GM12864 (cell line): ENCODE measurements at regions not wholly inside any gene's neighbourhood (a gene's known extent, or its start where the extent isn't known, plus 50 kb on each side); places are given as distances from the start of the nearest gene placed in this dataset.

Experiments used
- DNase-seq: peaks from one replicate; pipeline ENCODE4 v3.0.0-alpha.2; 2011; ENCODE audit warnings: low read depth
- H3K4me3 ChIP-seq: 2 replicates; pipeline ENCODE4 v1.5.1; 2011; ENCODE audit warnings: mild to moderate bottlenecking, low read depth, low read length, control low read depth
- TF ChIP-seq, protein P1 (sequence below): IDR thresholded peaks from 2 replicates; pipeline ENCODE4 v1.5.1; 2011; ENCODE audit warnings: low read depth, mild to moderate bottlenecking, moderate library complexity, low read length, control low read depth, inconsistent platforms; ENCODE audit errors: missing control alignments

DNA sequence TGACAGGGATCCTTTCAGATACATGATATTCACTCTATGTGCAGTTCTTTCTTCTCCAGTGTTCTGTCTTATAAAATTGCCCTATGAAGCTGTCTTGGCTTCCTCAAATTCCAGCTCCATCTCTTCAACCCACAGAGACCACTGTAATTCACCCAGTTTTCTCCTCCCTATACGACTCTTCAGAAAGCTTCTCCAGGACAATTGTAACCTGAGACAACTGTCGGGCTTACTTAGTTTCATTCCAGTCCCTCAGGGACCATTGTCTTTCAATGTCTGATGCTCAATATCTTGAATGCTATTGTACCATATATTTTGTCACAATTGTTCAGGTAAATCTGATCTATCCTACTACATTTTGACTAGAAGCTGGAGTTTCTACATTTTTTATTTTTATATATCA, 345.3 kb downstream of the RPL10L start:
- no peak for DNase-seq
- TF ChIP-seq, protein P1, sequence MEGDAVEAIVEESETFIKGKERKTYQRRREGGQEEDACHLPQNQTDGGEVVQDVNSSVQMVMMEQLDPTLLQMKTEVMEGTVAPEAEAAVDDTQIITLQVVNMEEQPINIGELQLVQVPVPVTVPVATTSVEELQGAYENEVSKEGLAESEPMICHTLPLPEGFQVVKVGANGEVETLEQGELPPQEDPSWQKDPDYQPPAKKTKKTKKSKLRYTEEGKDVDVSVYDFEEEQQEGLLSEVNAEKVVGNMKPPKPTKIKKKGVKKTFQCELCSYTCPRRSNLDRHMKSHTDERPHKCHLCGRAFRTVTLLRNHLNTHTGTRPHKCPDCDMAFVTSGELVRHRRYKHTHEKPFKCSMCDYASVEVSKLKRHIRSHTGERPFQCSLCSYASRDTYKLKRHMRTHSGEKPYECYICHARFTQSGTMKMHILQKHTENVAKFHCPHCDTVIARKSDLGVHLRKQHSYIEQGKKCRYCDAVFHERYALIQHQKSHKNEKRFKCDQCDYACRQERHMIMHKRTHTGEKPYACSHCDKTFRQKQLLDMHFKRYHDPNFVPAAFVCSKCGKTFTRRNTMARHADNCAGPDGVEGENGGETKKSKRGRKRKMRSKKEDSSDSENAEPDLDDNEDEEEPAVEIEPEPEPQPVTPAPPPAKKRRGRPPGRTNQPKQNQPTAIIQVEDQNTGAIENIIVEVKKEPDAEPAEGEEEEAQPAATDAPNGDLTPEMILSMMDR, result no peak
- no peak overlapping the region for H3K4me3 ChIP-seq

DNA sequence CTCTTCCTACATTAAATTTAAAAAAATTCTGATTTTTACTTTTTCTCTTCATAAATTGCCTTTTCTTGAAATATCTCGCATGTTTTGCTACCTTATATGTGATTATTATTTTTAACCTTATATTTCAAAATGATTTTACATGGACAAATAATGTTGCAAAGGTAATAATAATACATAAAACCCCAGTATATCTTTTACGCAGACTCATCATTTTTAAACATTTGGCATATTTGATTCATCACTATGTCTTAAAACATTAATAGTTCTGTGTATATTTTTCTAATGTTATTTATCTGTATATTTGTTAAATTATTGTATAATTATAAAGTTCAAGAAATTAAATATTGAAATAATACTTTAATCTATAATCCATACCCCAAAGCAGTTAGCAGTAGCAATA, 350.8 kb downstream of the RPL10L start:
- DNase-seq, result no peak
- TF ChIP-seq, protein P1, result no peak
- H3K4me3 ChIP-seq, result no peak overlapping the region

DNA sequence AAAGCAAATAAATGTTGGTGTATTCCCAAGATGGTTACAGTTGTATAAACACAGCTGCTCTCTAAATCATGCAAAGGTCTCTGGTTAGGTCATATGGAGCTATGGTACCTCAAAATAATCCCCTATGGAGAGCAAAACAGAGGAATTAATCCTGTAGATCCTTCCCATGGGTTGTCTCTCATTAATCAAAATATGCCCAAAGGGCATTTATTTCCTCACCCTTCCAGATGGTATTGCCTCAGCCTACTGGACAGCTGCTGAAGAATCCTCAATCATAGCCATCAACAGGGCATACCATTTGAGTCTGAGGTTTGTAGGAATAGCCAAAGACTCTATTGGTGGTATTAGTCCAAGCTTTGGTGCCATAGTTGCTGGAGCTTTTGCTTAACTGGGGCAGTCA, 360.9 kb downstream of the RPL10L start:
- H3K4me3 ChIP-seq, result no peak overlapping the region
- DNase-seq, result no peak
- TF ChIP-seq, protein P1, result no peak

DNA sequence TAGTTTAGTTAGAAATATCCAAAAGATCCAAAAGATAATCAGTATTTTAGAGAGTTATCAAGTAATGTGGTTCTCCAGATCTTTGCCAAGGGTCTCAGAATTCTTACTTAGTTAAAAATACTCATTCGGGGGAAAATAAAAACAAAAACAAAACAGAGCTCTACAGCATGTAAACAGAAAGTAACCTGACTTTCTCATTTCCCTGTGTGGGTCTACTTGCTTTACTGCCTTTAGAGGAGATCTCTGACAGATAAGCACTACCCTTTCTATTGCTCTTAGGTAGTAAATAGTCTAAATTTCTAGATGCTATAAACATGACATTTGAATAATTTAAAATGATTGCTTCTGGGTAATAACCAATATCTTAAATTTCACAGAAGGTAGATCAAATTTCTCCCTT, 371.8 kb downstream of the RPL10L start:
- TF ChIP-seq, protein P1, result no peak

DNA sequence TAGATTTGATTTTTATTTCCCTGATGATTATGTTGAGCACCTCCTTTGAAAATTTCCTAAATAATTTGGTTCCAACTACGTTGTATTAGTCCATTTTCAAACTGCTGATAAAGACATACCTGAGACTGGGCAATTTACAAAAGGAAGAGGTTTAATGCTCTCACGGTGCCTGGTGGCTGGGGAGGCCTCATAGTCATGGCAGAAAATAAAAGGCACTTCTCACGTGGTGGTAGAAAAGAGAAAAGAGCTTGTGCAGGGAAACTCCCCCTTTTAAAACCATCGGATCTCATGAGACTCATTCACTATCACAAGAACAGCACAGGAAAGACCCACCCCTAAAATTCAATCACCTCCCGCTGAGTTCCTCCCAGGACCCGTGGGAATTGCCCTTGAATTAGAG, 372.3 kb downstream of the RPL10L start:
- TF ChIP-seq, protein P1, result no peak
- no peak overlapping the region for H3K4me3 ChIP-seq
- DNase-seq, result no peak

More for the DNA sequence above, 371.8 kb downstream of the RPL10L start:
- no peak for DNase-seq
- H3K4me3 ChIP-seq, result no peak overlapping the region

DNA sequence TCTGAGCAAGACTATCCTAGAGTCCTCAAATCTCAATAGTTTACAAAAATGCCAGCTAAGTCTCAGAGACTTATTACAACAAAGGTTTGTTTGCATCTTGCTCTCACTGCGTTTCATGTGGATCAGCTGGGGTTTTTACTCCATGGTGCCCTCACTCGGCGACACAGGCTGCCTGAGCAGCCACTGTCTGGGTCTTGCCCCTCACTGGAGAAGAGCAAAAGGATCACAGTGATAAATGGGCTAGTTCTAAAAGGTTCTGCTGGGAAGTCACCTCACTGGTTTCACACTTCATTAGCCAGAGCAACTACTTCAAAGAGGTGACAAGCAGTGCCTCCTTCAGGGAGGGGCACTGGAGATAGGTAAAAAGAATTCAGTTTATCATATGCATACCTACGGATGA, 392.0 kb downstream of the RPL10L start:
- TF ChIP-seq, protein P1, result no peak
- no peak for DNase-seq
- H3K4me3 ChIP-seq, result no peak overlapping the region

DNA sequence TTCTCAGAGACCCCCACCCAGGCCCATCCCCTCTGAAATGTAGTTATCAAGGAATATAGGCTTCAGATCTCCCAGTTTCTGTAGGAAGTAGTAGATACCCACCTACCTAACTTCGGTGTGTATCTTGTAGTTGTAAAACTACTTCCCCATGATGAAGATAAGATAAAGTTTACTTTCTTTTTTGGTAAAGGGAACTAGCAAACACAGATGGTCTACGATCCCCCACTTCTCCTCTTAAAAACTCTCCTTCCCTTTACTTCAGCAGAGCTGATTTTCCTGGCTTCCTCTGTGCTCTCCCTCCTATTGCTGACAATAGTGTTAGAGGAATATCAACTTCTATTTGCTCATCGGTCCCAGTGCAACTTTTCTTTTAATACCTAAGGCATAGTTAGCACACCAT, 395.2 kb downstream of the RPL10L start:
- TF ChIP-seq, protein P1, result no peak
- DNase-seq, result no peak
- no peak overlapping the region for H3K4me3 ChIP-seq
